ENCODE measurements at regions not wholly inside any gene's neighbourhood (a gene's known extent, or its start where the extent isn't known, plus 50 kb on each side); places are given as distances from the start of the nearest gene placed in this dataset.
"Not testable (repeated sequence)": the region's sequence is repeated elsewhere in the genome, so short reads cannot be mapped to it uniquely, and the experiment has no call there.

GRCh38 chr9:7639471-7639870, 160.1 kb downstream of the DMAC1 start:
- Histone ChIP-seq H4K20me1 (no peaks in the 10 kb centered on the region), H3K27ac (no peak overlapping the region), H3K36me3 (no peaks in the 10 kb centered on the region), H3K27me3 (no peaks in the 10 kb centered on the region), H3K4me1 (no peaks in the 10 kb centered on the region), H3K9ac (no peak overlapping the region), H3K9me3 (replicated peaks in 1 of 11) (peaks cover 0 to 7% (median 6%) of the 10 kb centered on the region in 11 experiments; a peak in 18 of 22 replicates), H3K4me3 (no peak overlapping the region), H3K4me2 (no peak overlapping the region)
- TF ChIP-seq Cebpa-rat (IDR thresholded peaks at IDR 0.05): no peak

GRCh38 chr9:7636838-7637467, 162.6 kb downstream of the DMAC1 start:
- H3K9me3 ChIP-seq (replicated peaks in 1 of 11): peaks cover 0 to 4% (median 0%) of the 10 kb centered on the region in 11 experiments; a peak in 1 of 22 replicates
- no peaks in the 10 kb centered on the region for H3K27me3 ChIP-seq
- no peak overlapping the region for H3K27ac ChIP-seq
- H3K4me1 ChIP-seq: no peaks in the 10 kb centered on the region
- TF ChIP-seq Cebpa-rat (IDR thresholded peaks at IDR 0.05): no peak
- H3K36me3 ChIP-seq: no peaks in the 10 kb centered on the region
- H4K20me1 ChIP-seq: no peaks in the 10 kb centered on the region
- no peak overlapping the region for H3K4me2 ChIP-seq
- no peak overlapping the region for H3K9ac ChIP-seq
- H3K4me3 ChIP-seq: no peak overlapping the region

GRCh38 chr9:7636309-7636708, 163.3 kb downstream of the DMAC1 start:
- no peak for TF ChIP-seq Cebpa-rat (IDR thresholded peaks at IDR 0.05)
- Histone ChIP-seq H3K9ac (no peak overlapping the region), H3K27ac (no peak overlapping the region), H3K9me3 (replicated peaks in 1 of 11) (peaks cover 0 to 4% (median 0%) of the 10 kb centered on the region in 11 experiments; a peak in 1 of 22 replicates), H4K20me1 (no peaks in the 10 kb centered on the region), H3K36me3 (no peaks in the 10 kb centered on the region), H3K4me2 (no peak overlapping the region), H3K4me3 (no peak overlapping the region), H3K4me1 (no peaks in the 10 kb centered on the region), H3K27me3 (no peaks in the 10 kb centered on the region)

- peak overlapping the region in 1 of 11 experiments; percentile 36; a peak in 1 of 22 replicates for H3K9ac ChIP-seq
- H3K4me3 ChIP-seq; H4K20me1 ChIP-seq; H3K27me3 ChIP-seq; H3K9me3 ChIP-seq (replicated peaks in 1 of 11); H3K27ac ChIP-seq; H3K36me3 ChIP-seq: not testable (repeated sequence)
- peak overlapping the region; percentile 19 to 60 (median 52); a peak in 19 of 22 replicates for H3K4me2 ChIP-seq
- H3K4me1 ChIP-seq: peaks cover 0 to 12% (median 9%) of the 10 kb centered on the region in 10 experiments; a peak in 15 of 20 replicates
These were observed 173.0 kb downstream of the DMAC1 start for GRCh38 chr9:7626571-7627029.

- Histone ChIP-seq H3K4me1 (peaks cover 0 to 12% (median 9%) of the 10 kb centered on the region in 10 experiments; a peak in 15 of 20 replicates), H4K20me1 (no peaks in the 10 kb centered on the region), H3K9ac (no peak overlapping the region), H3K36me3 (no peaks in the 10 kb centered on the region), H3K27ac (no peak overlapping the region), H3K27me3 (no peaks in the 10 kb centered on the region), H3K4me3 (no peak overlapping the region), H3K4me2 (no peak overlapping the region), H3K9me3 (replicated peaks in 1 of 11) (no peaks in the 10 kb centered on the region)
- TF ChIP-seq Cebpa-rat (IDR thresholded peaks at IDR 0.05): no peak
These were observed 177.1 kb downstream of the DMAC1 start for GRCh38 chr9:7622481-7622880.

GRCh38 chr9:7615344-7615743, 184.2 kb downstream of the DMAC1 start:
- Histone ChIP-seq H3K27me3 (no peaks in the 10 kb centered on the region), H4K20me1 (no peaks in the 10 kb centered on the region), H3K4me3 (no peak overlapping the region), H3K36me3 (no peaks in the 10 kb centered on the region), H3K27ac (no peak overlapping the region), H3K4me1 (peaks cover 0 to 16% (median 0%) of the 10 kb centered on the region in 10 experiments; a peak in 3 of 20 replicates), H3K9ac (no peak overlapping the region), H3K4me2 (peak overlapping the region in 1 of 11 experiments; percentile 53; a peak in 1 of 22 replicates), H3K9me3 (replicated peaks in 1 of 11) (no peaks in the 10 kb centered on the region)
- TF ChIP-seq Cebpa-rat (IDR thresholded peaks at IDR 0.05): no peak

GRCh38 chr9:7613931-7614330, 185.6 kb downstream of the DMAC1 start:
- Histone ChIP-seq H4K20me1 (no peaks in the 10 kb centered on the region), H3K9ac (no peak overlapping the region), H3K27me3 (no peaks in the 10 kb centered on the region), H3K27ac (no peak overlapping the region), H3K9me3 (replicated peaks in 1 of 11) (no peaks in the 10 kb centered on the region), H3K4me3 (no peak overlapping the region), H3K4me1 (peaks cover 0 to 16% (median 0%) of the 10 kb centered on the region in 10 experiments; a peak in 3 of 20 replicates), H3K4me2 (no peak overlapping the region), H3K36me3 (no peaks in the 10 kb centered on the region)
- TF ChIP-seq Cebpa-rat (IDR thresholded peaks at IDR 0.05): no peak

GRCh38 chr9:7608261-7608660, 191.3 kb downstream of the DMAC1 start:
- TF ChIP-seq Cebpa-rat (IDR thresholded peaks at IDR 0.05): no peak
- Histone ChIP-seq H3K4me3 (no peak overlapping the region), H3K4me1 (no peaks in the 10 kb centered on the region), H3K27ac (no peak overlapping the region), H3K9ac (no peak overlapping the region), H3K4me2 (no peak overlapping the region), H3K27me3 (no peaks in the 10 kb centered on the region), H3K36me3 (no peaks in the 10 kb centered on the region), H3K9me3 (replicated peaks in 1 of 11) (no peaks in the 10 kb centered on the region), H4K20me1 (no peaks in the 10 kb centered on the region)

GRCh38 chr9:7607421-7607820, 192.2 kb downstream of the DMAC1 start:
- H3K9ac ChIP-seq: no peak overlapping the region
- no peak overlapping the region for H3K27ac ChIP-seq
- H3K4me1 ChIP-seq: no peaks in the 10 kb centered on the region
- no peaks in the 10 kb centered on the region for H3K27me3 ChIP-seq
- H3K4me2 ChIP-seq: no peak overlapping the region
- H4K20me1 ChIP-seq: no peaks in the 10 kb centered on the region
- H3K9me3 ChIP-seq (replicated peaks in 1 of 11): no peaks in the 10 kb centered on the region
- H3K36me3 ChIP-seq: no peaks in the 10 kb centered on the region
- H3K4me3 ChIP-seq: no peak overlapping the region
- TF ChIP-seq Cebpa-rat (IDR thresholded peaks at IDR 0.05): no peak

GRCh38 chr9:7606591-7606990, 193.0 kb downstream of the DMAC1 start:
- Histone ChIP-seq H3K36me3 (no peaks in the 10 kb centered on the region), H3K4me3 (no peak overlapping the region), H4K20me1 (no peaks in the 10 kb centered on the region), H3K4me2 (no peak overlapping the region), H3K27me3 (no peaks in the 10 kb centered on the region), H3K27ac (no peak overlapping the region), H3K4me1 (no peaks in the 10 kb centered on the region), H3K9me3 (replicated peaks in 1 of 11) (no peaks in the 10 kb centered on the region), H3K9ac (no peak overlapping the region)
- TF ChIP-seq Cebpa-rat (IDR thresholded peaks at IDR 0.05): no peak

All from BLaER1 treated with 17β-estradiol and CSF1 and Interleukin-3, amounts not matched to agents 10 nM and 100 nM (cell line).